Gastrocnemius medialis (tissue), 4 donors: ENCODE measurements at regions not wholly inside any gene's neighbourhood (a gene's known extent, or its start where the extent isn't known, plus 50 kb on each side); places are given as distances from the start of the nearest gene placed in this dataset.

ENCODE experiments used
- ATAC-seq, 2 donors: fragments of 150-250 bp; one replicate each; pipeline ENCODE4 v1.9.1; 2016
- DNase-seq, 2 donors: peaks; one replicate each; pipeline ENCODE4 v3.0.0-alpha.2; 2019
- H3K27ac ChIP-seq, 4 donors: fragments of 200-600 bp; sonication (generic); 1 replicate in 1 of 4; 2 replicates in 3 of 4; pipeline ENCODE4 v1.5.1; 2016 to 2018; ENCODE audit warnings: mild to moderate bottlenecking in 2 of 4, moderate library complexity in 1 of 4
- H3K27me3 ChIP-seq, 3 donors: fragments of 200-600 bp; sonication (generic) in 2 of 3; 1 replicate in 1 of 3; 2 replicates in 2 of 3; pipeline versions ENCODE4 v1.5.1 to v1.6.0; 2016 to 2019; ENCODE audit warnings: mild to moderate bottlenecking in 1 of 3, moderate library complexity in 1 of 3
- H3K36me3 ChIP-seq, 2 donors: fragments of 200-600 bp; sonication (generic) in 1 of 2; one replicate each; pipeline ENCODE4 v1.5.1; 2017 to 2018
- H3K4me1 ChIP-seq, 2 donors: fragments of 200-600 bp; sonication (generic) in 1 of 2; one replicate each; pipeline ENCODE4 v1.5.1; 2016 to 2017; ENCODE audit warnings: mild to moderate bottlenecking in 2 of 2
- H3K4me3 ChIP-seq, 4 donors: fragments of 200-600 bp; sonication (generic) in 3 of 4; 1 replicate in 1 of 4; 2 replicates in 3 of 4; pipeline ENCODE4 v1.5.1; 2016 to 2019; ENCODE audit warnings: mild to moderate bottlenecking in 2 of 4
- H3K9me3 ChIP-seq, 3 donors: fragments of 200-600 bp; sonication (generic) in 2 of 3; 1 replicate in 1 of 3; 2 replicates in 2 of 3; pipeline ENCODE4 v1.5.1; 2016 to 2019
- POLR2A ChIP-seq, 2 donors: fragments of 450-650 bp; IDR thresholded peaks; one replicate each; pipeline ENCODE4 v1.6.1; 2017; ENCODE audit warnings: antibody characterized with exemption in 2 of 2, mild to moderate bottlenecking in 2 of 2, moderate library complexity in 2 of 2
- in situ Hi-C, 4 donors: fragments of 200-750 bp; cut with MboI; loops; one replicate each; pipeline versions ENCODE4 v1.15.0 to v1.8.0; 2017; ENCODE audit warnings: low sequenced_read_pairs in 4 of 4
- intact Hi-C: fragments of 100-400 bp; cut with DNase I; formaldehyde crosslinking; loops from one replicate; pipeline ENCODE4 v1.15.1; 2023; ENCODE audit warnings: low total_unique reads
- TF ChIP-seq, protein P1 (sequence below), 5 experiments: fragments of 450-650 bp in 3 of 5; fragments of 200-600 bp in 2 of 5; sonication (generic) in 2 of 5; IDR thresholded peaks in 4 of 5; conservative IDR thresholded peaks in 1 of 5; 1 replicate in 4 of 5; 2 replicates in 1 of 5; pipeline ENCODE4 v1.5.1; 2016 to 2019; ENCODE audit warnings: antibody characterized with exemption in 5 of 5, mild to moderate bottlenecking in 3 of 5, moderate library complexity in 3 of 5

DNA sequence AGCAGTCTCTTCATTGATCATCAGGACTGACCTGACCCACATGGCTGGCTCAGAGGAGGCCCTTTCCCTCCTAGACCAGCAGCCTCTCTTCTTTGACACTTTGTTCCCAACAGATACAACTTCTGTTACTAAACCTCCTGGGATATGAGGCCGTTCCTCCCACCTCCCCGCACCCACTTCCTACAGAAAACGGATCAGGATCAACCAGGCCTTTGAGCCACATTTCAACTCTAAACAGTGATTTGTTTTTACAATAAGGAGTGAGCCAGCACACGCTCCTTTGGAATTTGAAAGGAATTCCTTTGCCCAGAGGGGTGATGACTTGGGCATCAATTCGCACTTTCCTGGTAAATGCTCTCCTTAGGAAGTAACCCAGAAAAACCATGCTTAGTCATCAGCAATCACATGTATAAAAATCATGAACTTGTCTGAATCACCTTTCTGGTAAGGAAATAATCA, 180.4 kb downstream of the FAM124B start:
- TF ChIP-seq, protein P1, sequence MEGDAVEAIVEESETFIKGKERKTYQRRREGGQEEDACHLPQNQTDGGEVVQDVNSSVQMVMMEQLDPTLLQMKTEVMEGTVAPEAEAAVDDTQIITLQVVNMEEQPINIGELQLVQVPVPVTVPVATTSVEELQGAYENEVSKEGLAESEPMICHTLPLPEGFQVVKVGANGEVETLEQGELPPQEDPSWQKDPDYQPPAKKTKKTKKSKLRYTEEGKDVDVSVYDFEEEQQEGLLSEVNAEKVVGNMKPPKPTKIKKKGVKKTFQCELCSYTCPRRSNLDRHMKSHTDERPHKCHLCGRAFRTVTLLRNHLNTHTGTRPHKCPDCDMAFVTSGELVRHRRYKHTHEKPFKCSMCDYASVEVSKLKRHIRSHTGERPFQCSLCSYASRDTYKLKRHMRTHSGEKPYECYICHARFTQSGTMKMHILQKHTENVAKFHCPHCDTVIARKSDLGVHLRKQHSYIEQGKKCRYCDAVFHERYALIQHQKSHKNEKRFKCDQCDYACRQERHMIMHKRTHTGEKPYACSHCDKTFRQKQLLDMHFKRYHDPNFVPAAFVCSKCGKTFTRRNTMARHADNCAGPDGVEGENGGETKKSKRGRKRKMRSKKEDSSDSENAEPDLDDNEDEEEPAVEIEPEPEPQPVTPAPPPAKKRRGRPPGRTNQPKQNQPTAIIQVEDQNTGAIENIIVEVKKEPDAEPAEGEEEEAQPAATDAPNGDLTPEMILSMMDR (IDR thresholded peaks at IDR 0.05 in 4 of 5, conservative IDR thresholded peaks at IDR 0.05 in 1 of 5): no peak
- no peak for TF ChIP-seq POLR2A (IDR thresholded peaks at IDR 0.05)

DNA sequence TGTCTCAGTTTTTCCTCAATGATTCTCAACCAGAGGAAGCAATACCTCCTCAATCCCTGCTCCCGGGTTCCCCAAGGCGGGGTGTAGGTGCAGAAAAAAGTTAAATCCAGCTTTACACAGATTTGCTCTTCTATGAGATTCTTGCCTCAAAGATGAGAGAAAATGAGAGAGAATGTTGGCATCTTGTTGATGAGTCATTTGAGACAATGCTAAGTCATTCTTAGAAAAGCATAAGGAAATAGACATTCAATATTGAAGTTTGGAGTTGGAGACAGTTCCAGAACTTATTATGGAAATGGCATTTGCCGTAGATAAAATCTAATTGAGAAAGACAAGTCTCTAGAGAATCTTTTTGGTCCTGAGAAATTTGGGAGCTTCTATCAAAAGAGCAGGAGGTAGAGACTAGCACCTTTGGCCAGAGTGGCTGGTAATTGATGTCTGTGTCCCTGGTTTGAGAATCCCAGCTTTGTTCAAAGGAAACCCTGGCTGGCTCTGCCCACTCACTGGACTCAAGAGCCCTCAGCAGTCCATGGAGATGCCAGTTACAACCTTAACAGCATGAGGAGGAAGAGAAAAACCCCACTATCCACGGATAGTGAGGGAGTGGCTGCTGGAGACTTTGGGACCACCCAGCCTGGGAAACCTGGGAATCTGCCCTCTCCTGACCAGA, 181.2 kb downstream of the FAM124B start:
- DNase-seq (no peak), ATAC-seq (no peak)
- H3K36me3 ChIP-seq: no peaks in the 10 kb centered on the region
- intact Hi-C loops (no loop called here), in situ Hi-C loops (no loop called here)
- H3K4me1 ChIP-seq: no peaks in the 10 kb centered on the region
- no peaks in the 10 kb centered on the region for H3K9me3 ChIP-seq
- no peak overlapping the region for H3K4me3 ChIP-seq
- H3K27ac ChIP-seq: no peak overlapping the region
- no peak for TF ChIP-seq POLR2A (IDR thresholded peaks at IDR 0.05)
- TF ChIP-seq, protein P1 (IDR thresholded peaks at IDR 0.05 in 4 of 5, conservative IDR thresholded peaks at IDR 0.05 in 1 of 5): no peak
- H3K27me3 ChIP-seq: no peaks in the 10 kb centered on the region

More for the DNA sequence above, 180.4 kb downstream of the FAM124B start:
- Histone ChIP-seq H3K4me1 (no peaks in the 10 kb centered on the region), H3K36me3 (no peaks in the 10 kb centered on the region), H3K27ac (no peak overlapping the region), H3K9me3 (no peaks in the 10 kb centered on the region), H3K4me3 (no peak overlapping the region), H3K27me3 (no peaks in the 10 kb centered on the region)
- intact Hi-C loops: no loop called here
- DNase-seq (no peak), ATAC-seq (no peak)
- in situ Hi-C loops: no loop called here

DNA sequence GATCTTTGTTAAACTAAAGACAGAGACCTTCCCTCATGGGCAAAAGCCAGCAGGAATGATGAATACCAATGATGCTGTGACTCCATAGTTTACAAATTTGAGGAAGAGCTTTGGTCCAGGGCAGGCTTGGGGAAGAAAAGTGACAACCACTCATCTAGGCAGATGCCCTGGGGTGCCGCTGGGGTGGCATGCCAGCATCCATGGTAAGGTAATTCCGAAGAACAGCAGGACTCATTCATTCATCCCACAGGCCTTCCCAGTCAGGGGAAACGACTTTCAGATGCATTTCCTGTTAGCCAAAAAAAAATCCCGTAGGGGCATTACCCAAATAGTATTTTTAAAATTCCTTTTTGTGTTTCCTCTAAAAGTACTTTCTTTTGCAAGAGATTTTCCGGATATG, 180.7 kb upstream of the SERPINE2 start:
- intact Hi-C loops: no loop called here
- TF ChIP-seq, protein P1 (IDR thresholded peaks at IDR 0.05 in 4 of 5, conservative IDR thresholded peaks at IDR 0.05 in 1 of 5): no peak
- no peak for TF ChIP-seq POLR2A (IDR thresholded peaks at IDR 0.05)
- DNase-seq (no peak), ATAC-seq (no peak)
- no peaks in the 10 kb centered on the region for H3K9me3 ChIP-seq
- no peak overlapping the region for H3K27ac ChIP-seq
- H3K27me3 ChIP-seq: no peaks in the 10 kb centered on the region
- H3K4me3 ChIP-seq: no peak overlapping the region
- no peaks in the 10 kb centered on the region for H3K4me1 ChIP-seq
- no peaks in the 10 kb centered on the region for H3K36me3 ChIP-seq
- in situ Hi-C loops: no loop called here

DNA sequence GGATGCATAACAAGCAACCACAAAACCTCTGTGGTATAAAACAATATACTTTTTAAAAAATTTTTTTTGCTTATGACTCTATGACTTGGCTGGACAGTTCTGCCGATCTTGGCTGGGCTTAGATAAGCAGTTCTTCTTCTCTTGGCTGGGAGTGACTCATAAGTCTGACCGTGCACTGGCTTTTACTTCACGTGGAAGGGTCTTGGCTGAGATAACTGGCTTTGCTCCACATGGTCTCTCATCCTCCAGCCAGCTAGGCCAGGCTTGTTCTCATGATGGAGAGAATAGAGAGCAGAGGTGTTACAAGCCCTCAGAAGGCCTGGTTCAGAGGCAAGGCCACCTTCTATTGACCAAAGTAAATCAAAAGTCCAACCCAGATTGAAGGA, 178.9 kb upstream of the SERPINE2 start:
- H3K27me3 ChIP-seq: no peaks in the 10 kb centered on the region
- no peak overlapping the region for H3K4me3 ChIP-seq
- no peak overlapping the region for H3K27ac ChIP-seq
- in situ Hi-C loops (no loop called here), intact Hi-C loops (no loop called here)
- H3K9me3 ChIP-seq: no peaks in the 10 kb centered on the region
- no peaks in the 10 kb centered on the region for H3K36me3 ChIP-seq
- no peak for ATAC-seq
- TF ChIP-seq POLR2A (IDR thresholded peaks at IDR 0.05): no peak
- TF ChIP-seq, protein P1 (IDR thresholded peaks at IDR 0.05 in 4 of 5, conservative IDR thresholded peaks at IDR 0.05 in 1 of 5): no peak
- no peak for DNase-seq
- H3K4me1 ChIP-seq: no peaks in the 10 kb centered on the region
